IMR-90 (cell line): ENCODE measurements at regions not wholly inside any gene's neighbourhood (a gene's known extent, or its start where the extent isn't known, plus 50 kb on each side); places are given as distances from the start of the nearest gene placed in this dataset.
A peak's percentile ranks its signal among the peaks of the same experiment; 100 is the strongest.

Source experiments
- ATAC-seq: fragments of 200-7000 bp; cut with Tn5 transposase; 2 replicates; pipeline ENCODE4 v1.9.1; 2020; ENCODE audit warnings: low read depth, mild to moderate bottlenecking, moderate library complexity
- BruUV-seq: library from RNA; stranded (reverse); fragments of 400-500 nt; replicated peaks from 2 replicates; lab custom pipeline; 2021; lab: Mats Ljungman, UMichigan
- CTCF ChIA-PET: fragments of 300-600 bp; formaldehyde crosslinking; extraction: SDS; loops from one replicate; lab custom pipeline; 2021; ENCODE audit warnings: antibody characterized with exemption; lab: Yijun Ruan, JAX
- POLR2A ChIA-PET: fragments of 300-600 bp; sonication (Branson Sonifier 250); formaldehyde crosslinking; loops from one replicate; lab custom pipeline; 2022; ENCODE audit warnings: antibody characterized with exemption; ENCODE audit not compliant: unreplicated experiment; lab: Charles Lee
- DNase-seq: peaks from one replicate; pipeline ENCODE4 v3.0.0; 2013
- H2AFZ ChIP-seq: replicated peaks from 2 replicates; pipeline ENCODE3; 2013; ENCODE audit warnings: low read length, mild to moderate bottlenecking; ENCODE audit not compliant: poor library complexity
- H2AK5ac ChIP-seq: 2 replicates; pipeline ENCODE4 v1.6.1; 2013; ENCODE audit warnings: low read depth, low read length, inconsistent platforms
- H2AK9ac ChIP-seq: replicated peaks from 2 replicates; pipeline ENCODE3; 2013; ENCODE audit warnings: mild to moderate bottlenecking, low read depth, low read length, moderate library complexity; ENCODE audit not compliant: poor library complexity
- H2BK120ac ChIP-seq: 2 replicates; pipeline ENCODE4 v1.6.1; 2013; ENCODE audit warnings: low read depth, low read length, inconsistent platforms
- H2BK15ac ChIP-seq: 3 replicates; pipeline ENCODE4 v1.6.1; 2013; ENCODE audit warnings: low read depth, low read length, inconsistent platforms
- H2BK20ac ChIP-seq: 2 replicates; pipeline ENCODE4 v1.6.1; 2013; ENCODE audit warnings: low read depth, mild to moderate bottlenecking, inconsistent platforms, low read length, moderate library complexity
- H2BK5ac ChIP-seq: 2 replicates; pipeline ENCODE4 v1.6.1; 2013; ENCODE audit warnings: mild to moderate bottlenecking, low read depth, low read length, inconsistent platforms; ENCODE audit not compliant: poor library complexity, severe bottlenecking
- H3K14ac ChIP-seq: replicated peaks from 2 replicates; pipeline ENCODE4 v1.6.1; 2013; ENCODE audit warnings: low read depth, low read length, inconsistent platforms
- H3K18ac ChIP-seq: 2 replicates; pipeline ENCODE4 v1.6.1; 2013; ENCODE audit warnings: low read depth, low read length, control low read depth
- H3K23ac ChIP-seq: 2 replicates; pipeline ENCODE4 v1.6.1; 2013; ENCODE audit warnings: low read depth, low read length, inconsistent platforms
- H3K27ac ChIP-seq: 2 replicates; pipeline ENCODE4 v1.5.1; 2013; ENCODE audit warnings: mild to moderate bottlenecking, control low read depth, low read length; ENCODE audit not compliant: insufficient read depth
- H3K27me3 ChIP-seq: 2 replicates; pipeline ENCODE4 v1.6.1; 2013; ENCODE audit warnings: low read length; ENCODE audit not compliant: control insufficient read depth, insufficient read depth
- H3K36me3 ChIP-seq: 2 replicates; pipeline ENCODE4 v1.6.1; 2013; ENCODE audit warnings: low read length, mixed read lengths; ENCODE audit not compliant: control insufficient read depth, insufficient read depth
- H3K4ac ChIP-seq: 2 replicates; pipeline ENCODE4 v1.6.1; 2013; ENCODE audit warnings: low read depth, low read length, inconsistent platforms
- H3K4me1 ChIP-seq: 2 replicates; pipeline ENCODE4 v1.6.1; 2013; ENCODE audit warnings: low read length, mixed read lengths; ENCODE audit not compliant: control insufficient read depth, insufficient read depth
- H3K4me2 ChIP-seq: 2 replicates; pipeline ENCODE4 v1.6.1; 2013; ENCODE audit warnings: low read depth, mild to moderate bottlenecking, control low read depth, low read length, moderate library complexity
- H3K4me3 ChIP-seq: 2 replicates; pipeline ENCODE4 v1.5.1; 2013; ENCODE audit warnings: low read depth, mild to moderate bottlenecking, control low read depth, low read length, moderate library complexity; ENCODE audit not compliant: insufficient read depth
- H3K56ac ChIP-seq: 2 replicates; pipeline ENCODE4 v1.6.1; 2013; ENCODE audit warnings: low read length, inconsistent platforms; ENCODE audit not compliant: insufficient read depth; ENCODE audit errors: extremely low read depth
- H3K79me1 ChIP-seq, 2 experiments: 2 replicates each; pipeline ENCODE4 v1.6.1; 2013; ENCODE audit warnings: low read length in 2 of 2, inconsistent platforms in 1 of 2, low read depth in 1 of 2
- H3K9ac ChIP-seq: 2 replicates; pipeline ENCODE4 v1.6.1; 2013; ENCODE audit warnings: low read depth, low read length, control low read depth
- H3K9me1 ChIP-seq: 2 replicates; pipeline ENCODE4 v1.6.1; 2013; ENCODE audit warnings: low read length, inconsistent platforms; ENCODE audit not compliant: insufficient read depth
- H3K9me3 ChIP-seq: 2 replicates; pipeline ENCODE4 v1.6.1; 2013; ENCODE audit warnings: low read length; ENCODE audit not compliant: control insufficient read depth, insufficient read depth
- H4K20me1 ChIP-seq: 2 replicates; pipeline ENCODE4 v1.6.1; 2013; ENCODE audit warnings: low read length, inconsistent platforms; ENCODE audit not compliant: insufficient read depth
- H4K5ac ChIP-seq: 2 replicates; pipeline ENCODE4 v1.6.1; 2013; ENCODE audit warnings: mild to moderate bottlenecking, low read depth, low read length, control low read depth
- H4K8ac ChIP-seq, 2 experiments: 2 replicates each; pipeline ENCODE4 v1.6.1; 2013; ENCODE audit warnings: low read depth in 2 of 2, low read length in 2 of 2, control low read depth in 1 of 2, inconsistent platforms in 1 of 2
- H4K91ac ChIP-seq: 2 replicates; pipeline ENCODE4 v1.6.1; 2013; ENCODE audit warnings: low read depth, low read length, inconsistent platforms; ENCODE audit not compliant: insufficient read depth
- BHLHE40 ChIP-seq: fragments of 150-350 bp; IDR thresholded peaks from 2 replicates; pipeline ENCODE4 v1.6.1; 2016; ENCODE audit warnings: mild to moderate bottlenecking, low read depth, low read length
- CHD1 ChIP-seq: IDR thresholded peaks from 2 replicates; pipeline ENCODE4 v1.6.1; 2012; ENCODE audit warnings: low read depth, low read length, improper control_type of control experiment
- CTCF ChIP-seq: conservative IDR thresholded peaks from 2 replicates; pipeline ENCODE4 v1.5.1; 2012; ENCODE audit warnings: mild to moderate bottlenecking, low read depth, low read length, improper control_type of control experiment
- FOS ChIP-seq: fragments of 150-350 bp; IDR thresholded peaks from 2 replicates; pipeline ENCODE4 v1.6.1; 2016; ENCODE audit warnings: low read depth, low read length
- MAFK ChIP-seq: IDR thresholded peaks from 2 replicates; pipeline ENCODE4 v1.6.1; 2012; ENCODE audit warnings: low read depth, low read length, improper control_type of control experiment
- MAZ ChIP-seq: IDR thresholded peaks from 2 replicates; pipeline ENCODE4 v1.6.1; 2012; ENCODE audit warnings: low read depth, mild to moderate bottlenecking, low read length, improper control_type of control experiment, moderate library complexity, borderline replicate concordance
- MXI1 ChIP-seq: IDR thresholded peaks from 2 replicates; pipeline ENCODE4 v1.6.1; 2012; ENCODE audit warnings: low read depth, mild to moderate bottlenecking, low read length, moderate library complexity, borderline replicate concordance
- NFE2L2 ChIP-seq: fragments of 150-350 bp; IDR thresholded peaks from 2 replicates; pipeline ENCODE4 v1.6.1; 2016; ENCODE audit warnings: low read depth, mild to moderate bottlenecking, low read length
- POLR2A ChIP-seq: IDR thresholded peaks from 2 replicates; pipeline ENCODE4 v1.6.1; 2012; ENCODE audit warnings: mild to moderate bottlenecking, low read depth, low read length
- RAD21 ChIP-seq: IDR thresholded peaks from 2 replicates; pipeline ENCODE4 v1.6.1; 2012; ENCODE audit warnings: low read length, improper control_type of control experiment
- RCOR1 ChIP-seq: IDR thresholded peaks from 2 replicates; pipeline ENCODE4 v1.6.1; 2012; ENCODE audit warnings: mild to moderate bottlenecking, low read length, improper control_type of control experiment; ENCODE audit not compliant: insufficient replicate concordance
- SMC3 ChIP-seq: fragments of 150-350 bp; IDR thresholded peaks from 2 replicates; pipeline ENCODE4 v1.6.1; 2016; ENCODE audit warnings: low read depth, mild to moderate bottlenecking, antibody characterized with exemption, low read length, moderate library complexity
- USF2 ChIP-seq: fragments of 150-350 bp; IDR thresholded peaks from 2 replicates; pipeline ENCODE4 v1.6.1; 2017; ENCODE audit warnings: mild to moderate bottlenecking, antibody characterized with exemption, low read length, low read depth
- WGBS, 2 experiments: methylation state at CpG; one replicate each; pipeline versions ENCODE4 v1.1.5 to v1.1.7; 2013; ENCODE audit warnings: missing lambda C conversion rate in 2 of 2; ENCODE audit not compliant: insufficient read length in 1 of 2; ENCODE audit errors: extremely low coverage in 2 of 2; 5-methylcytosine and 5-hydroxymethylcytosine counted together
- dilution Hi-C: fragments of 300-500 bp; cut with HindIII; formaldehyde crosslinking; loops from one replicate; pipeline ENCODE4 v1.14.3; 2018; ENCODE audit warnings: low sequenced_read_pairs; ENCODE audit not compliant: unreplicated experiment
- in situ Hi-C: fragments of 300-500 bp; cut with MboI; formaldehyde crosslinking; loops from 3 replicates; pipeline ENCODE4 v1.14.3; 2019; ENCODE audit warnings: low sequenced_read_pairs, inconsistent platforms, mixed read lengths
- intact Hi-C: fragments of 100-400 bp; cut with micrococcal nuclease; formaldehyde crosslinking; loops from 2 replicates; pipeline ENCODE4 v1.10.0; 2022

- TF ChIP-seq MXI1 = peak; percentile 89
- TF ChIP-seq MAFK = peak; percentile 90
- peak; percentile 27 for TF ChIP-seq RAD21
Observed at GRCh38 chr17:77476931-77477805, 336.4 kb downstream of the SEC14L1 start (continued).

- H2BK5ac ChIP-seq = no peak overlapping the region
- H4K91ac ChIP-seq = no peak overlapping the region
- H2AFZ ChIP-seq = no peak overlapping the region
- intact Hi-C loops (loop anchor here (5.0 kb wide), 1 partner anchor 146 kb away; no protein-coding TSS in a partner anchor), in situ Hi-C loops (no loop called here), dilution Hi-C loops (no loop called here)
- peaks cover 58% of the 10 kb centered on the region for H3K4me1 ChIP-seq
- no peak overlapping the region for H3K4me2 ChIP-seq
- BruUV-seq = no TSS peak
- ChIA-PET POLR2A (no interaction called here), CTCF (no interaction called here)
- H2BK120ac ChIP-seq = no peak overlapping the region
- peaks cover 100% of the 10 kb centered on the region for H4K20me1 ChIP-seq
- no peak overlapping the region for H4K8ac ChIP-seq
- no peak overlapping the region; the same call in 2 of the 3 replicates for H2BK15ac ChIP-seq
- no peak overlapping the region; the same call in 1 of the 2 replicates for H2BK20ac ChIP-seq
- H2AK5ac ChIP-seq = peak overlapping the region; percentile 63; the same call in 1 of the 2 replicates
- H3K27ac ChIP-seq = no peak overlapping the region
- 100% methylated on average over 7 of the region's 16 CpGs; no CpG with 5 or more reads in 1 of the 2 experiments for WGBS, 2 experiments
- no peak overlapping the region for H3K56ac ChIP-seq
- H3K14ac ChIP-seq = peak overlapping the region; percentile 27; the same call in 1 of the 2 replicates
- H3K18ac ChIP-seq = no peak overlapping the region
- peaks cover 16% of the 10 kb centered on the region for H3K36me3 ChIP-seq
- no peaks in the 10 kb centered on the region for H3K27me3 ChIP-seq
- no peak overlapping the region for H4K5ac ChIP-seq
- H3K9me1 ChIP-seq = peaks cover 27% of the 10 kb centered on the region
- no peak overlapping the region for H3K4me3 ChIP-seq
- TF ChIP-seq CTCF (no peak), POLR2A (no peak), BHLHE40 (no peak), NFE2L2 (no peak), SMC3 (no peak), MAZ (no peak), MXI1 (no peak), RCOR1 (no peak), MAFK (no peak), USF2 (no peak), CHD1 (no peak), FOS (no peak), RAD21 (no peak)
- H3K4ac ChIP-seq = peak overlapping the region; percentile 47; the same call in 1 of the 2 replicates
- ATAC-seq (no peak), DNase-seq (no peak)
- H2AK9ac ChIP-seq = no peak overlapping the region
- peaks cover 33 to 97% of the 10 kb centered on the region in 2 experiments for H3K79me1 ChIP-seq
- H3K9me3 ChIP-seq = no peaks in the 10 kb centered on the region
- no peak overlapping the region for H3K23ac ChIP-seq
- no peak overlapping the region for H3K9ac ChIP-seq
Observed at GRCh38 chr17:77478281-77478680, 337.5 kb downstream of the SEC14L1 start.
